KMS-11 (cell line): ENCODE measurements at regions not wholly inside any gene's neighbourhood (a gene's known extent, or its start where the extent isn't known, plus 50 kb on each side); places are given as distances from the start of the nearest gene placed in this dataset.

Experiments
- H2AFZ ChIP-seq: fragments of 200-600 bp; sonication (generic); 2 replicates; pipeline ENCODE4 v1.6.1; 2016; ENCODE audit warnings: antibody characterized with exemption, mixed run types, low read depth
- H3K27ac ChIP-seq: fragments of 200-600 bp; sonication (generic); 2 replicates; pipeline ENCODE4 v1.6.1; 2016; ENCODE audit warnings: mild to moderate bottlenecking, mixed run types
- H3K27me3 ChIP-seq: fragments of 200-600 bp; sonication (generic); 2 replicates; pipeline ENCODE4 v1.6.1; 2017; ENCODE audit warnings: mild to moderate bottlenecking, low read depth, mixed run types, moderate library complexity; ENCODE audit not compliant: insufficient read depth
- H3K36me3 ChIP-seq: fragments of 200-600 bp; sonication (generic); 2 replicates; pipeline ENCODE4 v1.6.1; 2017; ENCODE audit warnings: mild to moderate bottlenecking, mixed run types; ENCODE audit not compliant: insufficient read depth
- H3K4me1 ChIP-seq: fragments of 200-600 bp; sonication (generic); 2 replicates; pipeline ENCODE4 v1.6.1; 2016; ENCODE audit warnings: mild to moderate bottlenecking, low read depth, mixed run types; ENCODE audit not compliant: poor library complexity, severe bottlenecking
- H3K4me2 ChIP-seq: fragments of 200-600 bp; sonication (generic); 2 replicates; pipeline ENCODE4 v1.7.0; 2016; ENCODE audit warnings: mild to moderate bottlenecking, mixed run types
- H3K4me3 ChIP-seq: fragments of 200-600 bp; sonication (generic); IDR thresholded peaks from 2 replicates; pipeline ENCODE4 v1.6.1; 2017; ENCODE audit warnings: low read depth, low read length, mixed read lengths; ENCODE audit not compliant: insufficient read depth
- H3K79me2 ChIP-seq: fragments of 200-600 bp; sonication (generic); 2 replicates; pipeline ENCODE4 v1.6.1; 2016; ENCODE audit warnings: low read depth, mixed run types; ENCODE audit not compliant: insufficient read depth
- H3K9ac ChIP-seq: fragments of 200-600 bp; sonication (generic); 2 replicates; pipeline ENCODE4 v1.6.1; 2016; ENCODE audit warnings: mild to moderate bottlenecking, mixed run types
- H4K20me1 ChIP-seq: fragments of 200-600 bp; sonication (generic); 2 replicates; pipeline ENCODE4 v1.6.1; 2016; ENCODE audit warnings: mild to moderate bottlenecking, mixed run types; ENCODE audit not compliant: insufficient read depth
- CTCF ChIP-seq: fragments of 200-600 bp; sonication (generic); conservative IDR thresholded peaks from 2 replicates; pipeline ENCODE4 v1.6.1; 2017; ENCODE audit warnings: low read depth, mild to moderate bottlenecking, antibody characterized with exemption, low read length, moderate library complexity, mixed read lengths

- no peak overlapping the region for H3K4me2 ChIP-seq
- TF ChIP-seq CTCF: no peak
- H3K4me3 ChIP-seq: no peak overlapping the region
Measured at GRCh38 chr3:147866561-147866960, 457.4 kb downstream of the ZIC1 start.

GRCh38 chr3:147872568-147872967, 463.4 kb downstream of the ZIC1 start:
- H2AFZ ChIP-seq: no peak overlapping the region
- no peak overlapping the region for H3K4me2 ChIP-seq
- no peaks in the 10 kb centered on the region for H3K27me3 ChIP-seq
- H3K4me1 ChIP-seq: no peaks in the 10 kb centered on the region
- no peak overlapping the region for H3K4me3 ChIP-seq
- no peak overlapping the region for H3K27ac ChIP-seq
- H3K36me3 ChIP-seq: no peaks in the 10 kb centered on the region
- TF ChIP-seq CTCF: no peak
- no peaks in the 10 kb centered on the region for H4K20me1 ChIP-seq
- H3K9ac ChIP-seq: no peak overlapping the region
- H3K79me2 ChIP-seq: no peaks in the 10 kb centered on the region

More at GRCh38 chr3:147866561-147866960, 457.4 kb downstream of the ZIC1 start:
- Histone ChIP-seq H2AFZ (no peak overlapping the region), H3K27me3 (no peaks in the 10 kb centered on the region), H3K79me2 (no peaks in the 10 kb centered on the region), H4K20me1 (no peaks in the 10 kb centered on the region), H3K36me3 (no peaks in the 10 kb centered on the region), H3K27ac (no peak overlapping the region), H3K9ac (no peak overlapping the region), H3K4me1 (no peaks in the 10 kb centered on the region)

GRCh38 chr3:147875498-147875897, 466.3 kb downstream of the ZIC1 start:
- Histone ChIP-seq H3K36me3 (no peaks in the 10 kb centered on the region), H4K20me1 (no peaks in the 10 kb centered on the region), H3K4me1 (no peaks in the 10 kb centered on the region), H3K4me3 (no peak overlapping the region), H2AFZ (no peak overlapping the region), H3K27me3 (no peaks in the 10 kb centered on the region), H3K79me2 (no peaks in the 10 kb centered on the region), H3K4me2 (no peak overlapping the region), H3K27ac (no peak overlapping the region), H3K9ac (no peak overlapping the region)
- TF ChIP-seq CTCF: no peak

GRCh38 chr3:147881933-147882332, 472.8 kb downstream of the ZIC1 start:
- H3K4me1 ChIP-seq: no peaks in the 10 kb centered on the region
- no peaks in the 10 kb centered on the region for H3K36me3 ChIP-seq
- H3K9ac ChIP-seq: no peak overlapping the region
- H3K4me2 ChIP-seq: no peak overlapping the region
- H4K20me1 ChIP-seq: no peaks in the 10 kb centered on the region
- no peak overlapping the region for H2AFZ ChIP-seq
- H3K79me2 ChIP-seq: no peaks in the 10 kb centered on the region
- TF ChIP-seq CTCF: no peak
- no peak overlapping the region for H3K27ac ChIP-seq
- no peaks in the 10 kb centered on the region for H3K27me3 ChIP-seq
- H3K4me3 ChIP-seq: no peak overlapping the region

- Histone ChIP-seq H3K4me2 (no peak overlapping the region), H3K36me3 (no peaks in the 10 kb centered on the region), H3K27ac (no peak overlapping the region), H3K27me3 (no peaks in the 10 kb centered on the region), H3K9ac (no peak overlapping the region), H2AFZ (no peak overlapping the region), H4K20me1 (no peaks in the 10 kb centered on the region), H3K79me2 (no peaks in the 10 kb centered on the region), H3K4me3 (no peak overlapping the region), H3K4me1 (no peaks in the 10 kb centered on the region)
- no peak for TF ChIP-seq CTCF
Measured at GRCh38 chr3:147886879-147887278, 477.7 kb downstream of the ZIC1 start.
